ENCODE measurements at regions not wholly inside any gene's neighbourhood (a gene's known extent, or its start where the extent isn't known, plus 50 kb on each side); places are given as distances from the start of the nearest gene placed in this dataset.

DNA sequence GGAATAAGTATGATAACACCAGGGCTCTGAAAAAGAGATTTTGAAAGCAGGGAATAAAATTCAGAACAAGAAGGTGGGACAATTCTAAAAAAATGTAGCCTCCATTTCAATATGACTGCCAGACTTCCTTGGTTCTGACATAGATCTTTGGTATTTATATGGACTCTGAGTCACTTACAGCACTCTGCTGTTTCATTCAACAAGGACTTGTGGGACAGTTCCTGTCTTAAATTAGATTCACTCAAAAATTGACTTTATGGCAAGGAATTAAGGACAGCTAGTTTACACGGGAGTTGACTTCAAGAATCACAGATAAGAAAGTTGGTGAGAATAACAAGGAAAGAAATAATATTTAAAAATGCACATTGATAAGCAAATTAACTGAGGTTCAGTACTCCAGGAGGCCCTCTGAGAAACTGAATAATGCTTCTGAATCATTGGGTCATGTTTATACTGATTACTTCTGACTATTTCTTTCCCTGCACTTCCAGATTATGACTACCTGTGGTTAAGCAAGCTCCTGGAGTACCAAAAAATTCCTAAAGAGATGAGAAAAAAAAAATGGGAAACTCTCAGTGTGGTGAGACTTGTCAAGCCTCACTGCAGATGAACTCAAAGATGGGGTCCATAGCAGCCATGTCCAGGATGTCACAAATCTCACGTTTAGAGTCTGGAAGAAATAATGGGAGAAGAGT, 828.3 kb upstream of the PIK3C3 start:
- DNase-seq (ENCODE audit: low read depth, low spot score) = no peak
- no peak overlapping the region for H2AFZ ChIP-seq (ENCODE audit: control insufficient read depth, low read depth, low read length)
- H3K9ac ChIP-seq (ENCODE audit: control insufficient read depth, insufficient read depth, low read length) = no peak overlapping the region
- SMC1A ChIA-PET (ENCODE audit: uncharacterized antibody, unreplicated experiment) = no interaction called here
- H3K4me1 ChIP-seq (ENCODE audit: control insufficient read depth, insufficient read depth, low read length) = no peaks in the 10 kb centered on the region
- H3K9me3 ChIP-seq (replicated peaks; ENCODE audit: control insufficient read depth, insufficient read depth, low read length) = no peaks in the 10 kb centered on the region
- H3K79me2 ChIP-seq (ENCODE audit: control insufficient read depth, insufficient read depth, low read length) = no peaks in the 10 kb centered on the region
- RAD21 ChIA-PET (ENCODE audit: unreplicated experiment) = no interaction called here
- no peaks in the 10 kb centered on the region for H3K36me3 ChIP-seq (ENCODE audit: control insufficient read depth in 2 of 2, insufficient read depth in 2 of 2, low read length in 1 of 2)
- BruUV-seq (replicated peaks) = no TSS peak
- H3K4me3 ChIP-seq = no peak overlapping the region
- intact Hi-C loops (cut with micrococcal nuclease; ENCODE audit: unreplicated experiment) = no loop called here
- POLR2A ChIA-PET = no interaction called here
- CTCF ChIA-PET = no interaction called here
- ATAC-seq = no peak
- no peaks in the 10 kb centered on the region for H4K20me1 ChIP-seq (ENCODE audit: control insufficient read depth, insufficient read depth)
- no peak for TF ChIP-seq CHD4 (IDR thresholded peaks at IDR 0.05)
- TF ChIP-seq SPI1 (IDR thresholded peaks at IDR 0.05; ENCODE audit: borderline replicate concordance, insufficient read depth, low read depth, low read length) = no peak
- TF ChIP-seq CBX5 (IDR thresholded peaks at IDR 0.05; ENCODE audit: low read depth) = no peak
- no peak for TF ChIP-seq PML (IDR thresholded peaks at IDR 0.05; ENCODE audit: low read length)
- TF ChIP-seq GABPA (IDR thresholded peaks at IDR 0.05; ENCODE audit: low read depth) = no peak
- no peak for TF ChIP-seq MXI1 (IDR thresholded peaks at IDR 0.05; ENCODE audit: low read depth, low read length)
- TF ChIP-seq, protein P1, sequence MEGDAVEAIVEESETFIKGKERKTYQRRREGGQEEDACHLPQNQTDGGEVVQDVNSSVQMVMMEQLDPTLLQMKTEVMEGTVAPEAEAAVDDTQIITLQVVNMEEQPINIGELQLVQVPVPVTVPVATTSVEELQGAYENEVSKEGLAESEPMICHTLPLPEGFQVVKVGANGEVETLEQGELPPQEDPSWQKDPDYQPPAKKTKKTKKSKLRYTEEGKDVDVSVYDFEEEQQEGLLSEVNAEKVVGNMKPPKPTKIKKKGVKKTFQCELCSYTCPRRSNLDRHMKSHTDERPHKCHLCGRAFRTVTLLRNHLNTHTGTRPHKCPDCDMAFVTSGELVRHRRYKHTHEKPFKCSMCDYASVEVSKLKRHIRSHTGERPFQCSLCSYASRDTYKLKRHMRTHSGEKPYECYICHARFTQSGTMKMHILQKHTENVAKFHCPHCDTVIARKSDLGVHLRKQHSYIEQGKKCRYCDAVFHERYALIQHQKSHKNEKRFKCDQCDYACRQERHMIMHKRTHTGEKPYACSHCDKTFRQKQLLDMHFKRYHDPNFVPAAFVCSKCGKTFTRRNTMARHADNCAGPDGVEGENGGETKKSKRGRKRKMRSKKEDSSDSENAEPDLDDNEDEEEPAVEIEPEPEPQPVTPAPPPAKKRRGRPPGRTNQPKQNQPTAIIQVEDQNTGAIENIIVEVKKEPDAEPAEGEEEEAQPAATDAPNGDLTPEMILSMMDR (IDR thresholded peaks at IDR 0.05 in 2 of 3, conservative IDR thresholded peaks at IDR 0.05 in 1 of 3; ENCODE audit: control insufficient read depth in 2 of 3, extremely low read depth in 1 of 3, insufficient read depth in 1 of 3, low read depth in 3 of 3, low read length in 3 of 3) = no peak
- TF ChIP-seq SUZ12 (IDR thresholded peaks at IDR 0.05; ENCODE audit: unreplicated experiment) = no peak
- no peak for TF ChIP-seq SIN3A (IDR thresholded peaks at IDR 0.05; ENCODE audit: low read depth, low read length)
- TF ChIP-seq KAT2A (conservative IDR thresholded peaks at IDR 0.05; ENCODE audit: control insufficient read depth, low read depth, low read length) = no peak
- no peak for TF ChIP-seq LARP7 (IDR thresholded peaks at IDR 0.05)
- no peak for TF ChIP-seq DPF2 (IDR thresholded peaks at IDR 0.05)
- no peak for TF ChIP-seq TBL1XR1 (IDR thresholded peaks at IDR 0.05; ENCODE audit: low read depth, low read length)
- TF ChIP-seq ZNF622 (IDR thresholded peaks at IDR 0.05) = no peak
- TF ChIP-seq EGR1 (IDR thresholded peaks at IDR 0.05; ENCODE audit: borderline replicate concordance in 1 of 2, low read depth in 2 of 2, low read length in 2 of 2) = no peak
- TF ChIP-seq, protein P2, sequence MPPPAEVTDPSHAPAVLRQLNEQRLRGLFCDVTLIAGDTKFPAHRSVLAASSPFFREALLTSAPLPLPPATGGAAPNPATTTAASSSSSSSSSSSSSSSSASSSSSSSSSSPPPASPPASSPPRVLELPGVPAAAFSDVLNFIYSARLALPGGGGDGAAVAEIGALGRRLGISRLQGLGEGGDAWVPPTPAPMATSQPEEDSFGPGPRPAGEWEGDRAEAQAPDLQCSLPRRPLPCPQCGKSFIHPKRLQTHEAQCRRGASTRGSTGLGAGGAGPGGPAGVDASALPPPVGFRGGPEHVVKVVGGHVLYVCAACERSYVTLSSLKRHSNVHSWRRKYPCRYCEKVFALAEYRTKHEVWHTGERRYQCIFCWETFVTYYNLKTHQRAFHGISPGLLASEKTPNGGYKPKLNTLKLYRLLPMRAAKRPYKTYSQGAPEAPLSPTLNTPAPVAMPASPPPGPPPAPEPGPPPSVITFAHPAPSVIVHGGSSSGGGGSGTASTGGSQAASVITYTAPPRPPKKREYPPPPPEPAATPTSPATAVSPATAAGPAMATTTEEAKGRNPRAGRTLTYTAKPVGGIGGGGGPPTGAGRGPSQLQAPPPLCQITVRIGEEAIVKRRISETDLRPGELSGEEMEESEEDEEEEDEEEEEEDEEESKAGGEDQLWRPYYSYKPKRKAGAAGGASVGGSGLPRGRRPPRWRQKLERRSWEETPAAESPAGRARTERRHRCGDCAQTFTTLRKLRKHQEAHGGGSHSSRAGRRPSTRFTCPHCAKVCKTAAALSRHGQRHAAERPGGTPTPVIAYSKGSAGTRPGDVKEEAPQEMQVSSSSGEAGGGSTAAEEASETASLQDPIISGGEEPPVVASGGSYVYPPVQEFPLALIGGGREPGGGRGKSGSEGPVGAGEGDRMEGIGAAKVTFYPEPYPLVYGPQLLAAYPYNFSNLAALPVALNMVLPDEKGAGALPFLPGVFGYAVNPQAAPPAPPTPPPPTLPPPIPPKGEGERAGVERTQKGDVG (CRISPR knock-in tag; IDR thresholded peaks at IDR 0.05) = no peak
- no peak for TF ChIP-seq RBBP5 (conservative IDR thresholded peaks at IDR 0.05)
- TF ChIP-seq, protein P3, sequence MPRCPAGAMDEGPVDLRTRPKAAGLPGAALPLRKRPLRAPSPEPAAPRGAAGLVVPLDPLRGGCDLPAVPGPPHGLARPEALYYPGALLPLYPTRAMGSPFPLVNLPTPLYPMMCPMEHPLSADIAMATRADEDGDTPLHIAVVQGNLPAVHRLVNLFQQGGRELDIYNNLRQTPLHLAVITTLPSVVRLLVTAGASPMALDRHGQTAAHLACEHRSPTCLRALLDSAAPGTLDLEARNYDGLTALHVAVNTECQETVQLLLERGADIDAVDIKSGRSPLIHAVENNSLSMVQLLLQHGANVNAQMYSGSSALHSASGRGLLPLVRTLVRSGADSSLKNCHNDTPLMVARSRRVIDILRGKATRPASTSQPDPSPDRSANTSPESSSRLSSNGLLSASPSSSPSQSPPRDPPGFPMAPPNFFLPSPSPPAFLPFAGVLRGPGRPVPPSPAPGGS (IDR thresholded peaks at IDR 0.05; ENCODE audit: borderline replicate concordance, insufficient read depth, low read depth, low read length, poor library complexity, severe bottlenecking) = no peak
- TF ChIP-seq BMI1 (IDR thresholded peaks at IDR 0.05; ENCODE audit: borderline replicate concordance) = no peak
- whole genome bisulfite sequencing (ENCODE audit: insufficient coverage, insufficient replicate concordance, low lambda C conversion rate, missing lambda C conversion rate) = 0% methylated on average over 2 of the region's 2 CpGs
- no peaks in the 10 kb centered on the region for H3K27me3 ChIP-seq (replicated peaks in 1 of 2; ENCODE audit: control insufficient read depth in 2 of 2, insufficient read depth in 2 of 2, low read length in 1 of 2)
- no peak overlapping the region for H3K27ac ChIP-seq (ENCODE audit: control insufficient read depth, insufficient read depth)
- no peak overlapping the region for H3K4me2 ChIP-seq (ENCODE audit: control insufficient read depth, insufficient read depth)
- in situ Hi-C loops (cut with MboI) = no loop called here
- FAIRE-seq = no peak

All from GM12878 (cell line).